ENCODE measurements at regions not wholly inside any gene's neighbourhood (a gene's known extent, or its start where the extent isn't known, plus 50 kb on each side); places are given as distances from the start of the nearest gene placed in this dataset.

DNA sequence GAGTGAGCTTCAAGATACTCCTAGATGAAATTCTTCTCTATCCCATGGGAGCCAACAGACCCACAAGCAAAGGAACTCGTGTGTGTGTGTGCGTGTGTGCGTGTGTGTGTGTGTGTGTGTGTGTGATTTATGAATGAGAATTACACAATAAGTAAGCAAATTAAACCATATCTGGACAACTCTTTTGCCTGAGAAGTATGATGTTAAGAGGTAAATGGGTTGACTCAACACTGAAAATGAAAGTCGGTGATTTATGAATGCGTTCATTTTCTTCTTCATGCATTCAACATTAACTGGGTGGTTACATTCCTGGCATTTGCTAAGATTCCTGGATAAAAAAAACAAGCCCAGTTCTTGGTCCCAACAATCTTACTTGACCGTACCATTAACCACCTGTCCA, 171.3 kb upstream of the ZNF462 start:
- H3K27me3 Mint-ChIP-seq (ENCODE audit: low read depth) = no peaks in the 10 kb centered on the region

More for the DNA sequence above, 171.3 kb upstream of the ZNF462 start:
- H4K8ac ChIP-seq (replicated peaks; ENCODE audit: insufficient read length, low read depth, low read length) = no peak overlapping the region
- Mint-ChIP-seq H3K4me1 (peaks cover 10 to 14% of the 10 kb centered on the region in 2 experiments), H3K4me3 (no peak overlapping the region), H3K27ac (no peak overlapping the region), H3K9me3 (no peaks in the 10 kb centered on the region), H3K36me3 (ENCODE audit: insufficient read depth in 1 of 3, low read depth in 3 of 3) (no peaks in the 10 kb centered on the region)
- TF ChIP-seq, protein P1, sequence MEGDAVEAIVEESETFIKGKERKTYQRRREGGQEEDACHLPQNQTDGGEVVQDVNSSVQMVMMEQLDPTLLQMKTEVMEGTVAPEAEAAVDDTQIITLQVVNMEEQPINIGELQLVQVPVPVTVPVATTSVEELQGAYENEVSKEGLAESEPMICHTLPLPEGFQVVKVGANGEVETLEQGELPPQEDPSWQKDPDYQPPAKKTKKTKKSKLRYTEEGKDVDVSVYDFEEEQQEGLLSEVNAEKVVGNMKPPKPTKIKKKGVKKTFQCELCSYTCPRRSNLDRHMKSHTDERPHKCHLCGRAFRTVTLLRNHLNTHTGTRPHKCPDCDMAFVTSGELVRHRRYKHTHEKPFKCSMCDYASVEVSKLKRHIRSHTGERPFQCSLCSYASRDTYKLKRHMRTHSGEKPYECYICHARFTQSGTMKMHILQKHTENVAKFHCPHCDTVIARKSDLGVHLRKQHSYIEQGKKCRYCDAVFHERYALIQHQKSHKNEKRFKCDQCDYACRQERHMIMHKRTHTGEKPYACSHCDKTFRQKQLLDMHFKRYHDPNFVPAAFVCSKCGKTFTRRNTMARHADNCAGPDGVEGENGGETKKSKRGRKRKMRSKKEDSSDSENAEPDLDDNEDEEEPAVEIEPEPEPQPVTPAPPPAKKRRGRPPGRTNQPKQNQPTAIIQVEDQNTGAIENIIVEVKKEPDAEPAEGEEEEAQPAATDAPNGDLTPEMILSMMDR (conservative IDR thresholded peaks at IDR 0.05) = no peak
- H4K5ac ChIP-seq (ENCODE audit: insufficient read length, low read depth, low read length) = no peak overlapping the region
- no peaks in the 10 kb centered on the region for H4K20me1 ChIP-seq (ENCODE audit: control insufficient read depth, insufficient read depth, insufficient read length)
- H3K14ac ChIP-seq (ENCODE audit: insufficient read depth, low read length) = no peak overlapping the region
- H2BK15ac ChIP-seq (ENCODE audit: low read depth, low read length) = no peak overlapping the region
- DNase-seq = no peak
- no peak overlapping the region for H3K23ac ChIP-seq (ENCODE audit: insufficient read length, low read depth, low read length)
- no peaks in the 10 kb centered on the region for H3K27me3 ChIP-seq (ENCODE audit: insufficient read depth, low read length)
- no peak overlapping the region for H3K18ac ChIP-seq (ENCODE audit: insufficient read length, low read depth, low read length)
- no peak overlapping the region for H2AFZ ChIP-seq (ENCODE audit: low read length)
- H2BK5ac ChIP-seq (ENCODE audit: insufficient read length, low read length) = no peak overlapping the region
- no peak overlapping the region for H2AK5ac ChIP-seq (ENCODE audit: insufficient read length, low read length)
- H3K23me2 ChIP-seq (ENCODE audit: insufficient read length, low read depth, low read length, poor library complexity, severe bottlenecking) = no peaks in the 10 kb centered on the region
- H2BK120ac ChIP-seq (ENCODE audit: low read depth, low read length, poor library complexity, severe bottlenecking) = no peak overlapping the region
- H2BK20ac ChIP-seq (ENCODE audit: low read depth, low read length, poor library complexity, severe bottlenecking) = no peak overlapping the region
- H3K4me2 ChIP-seq (ENCODE audit: insufficient read depth, insufficient read length, low read length) = no peak overlapping the region
- no peak overlapping the region for H4K91ac ChIP-seq (ENCODE audit: insufficient read length, low read depth, low read length)
- no peak overlapping the region for H2BK12ac ChIP-seq (ENCODE audit: insufficient read length, low read depth, low read length)
- no peaks in the 10 kb centered on the region for H3K9me3 ChIP-seq (ENCODE audit: control insufficient read depth, low read depth, low read length)
- no peak overlapping the region for H3K27ac ChIP-seq (ENCODE audit: insufficient read length, low read depth, low read length)
- no peaks in the 10 kb centered on the region for H3K79me2 ChIP-seq (ENCODE audit: insufficient read depth, low read length)
- WGBS (ENCODE audit: extremely low coverage, insufficient read length, low lambda C conversion rate) = no CpG with 5 or more reads among the region's 6 CpGs
- H3K4ac ChIP-seq (ENCODE audit: low read depth, low read length) = no peak overlapping the region
- no peaks in the 10 kb centered on the region for H3K79me1 ChIP-seq (ENCODE audit: insufficient read depth, low read depth, low read length, poor library complexity, severe bottlenecking)
- no peaks in the 10 kb centered on the region; the same call in 1 of the 2 replicates for H3K4me1 ChIP-seq (ENCODE audit: insufficient read depth, low read length)
- no peak overlapping the region for H3K56ac ChIP-seq (ENCODE audit: insufficient read length, low read depth, low read length)
- H3K9ac ChIP-seq (ENCODE audit: extremely low read depth, insufficient read length, low read length) = no peak overlapping the region
- H3T11ph ChIP-seq (ENCODE audit: low read length) = no peak overlapping the region

Measured in H9 (cell line).